ENCODE measurements at regions not wholly inside any gene's neighbourhood (a gene's known extent, or its start where the extent isn't known, plus 50 kb on each side); places are given as distances from the start of the nearest gene placed in this dataset.
A peak's percentile ranks its signal among the peaks of the same experiment; 100 is the strongest.
"Not testable (repeated sequence)": the region's sequence is repeated elsewhere in the genome, so short reads cannot be mapped to it uniquely, and the experiment has no call there.

DNA sequence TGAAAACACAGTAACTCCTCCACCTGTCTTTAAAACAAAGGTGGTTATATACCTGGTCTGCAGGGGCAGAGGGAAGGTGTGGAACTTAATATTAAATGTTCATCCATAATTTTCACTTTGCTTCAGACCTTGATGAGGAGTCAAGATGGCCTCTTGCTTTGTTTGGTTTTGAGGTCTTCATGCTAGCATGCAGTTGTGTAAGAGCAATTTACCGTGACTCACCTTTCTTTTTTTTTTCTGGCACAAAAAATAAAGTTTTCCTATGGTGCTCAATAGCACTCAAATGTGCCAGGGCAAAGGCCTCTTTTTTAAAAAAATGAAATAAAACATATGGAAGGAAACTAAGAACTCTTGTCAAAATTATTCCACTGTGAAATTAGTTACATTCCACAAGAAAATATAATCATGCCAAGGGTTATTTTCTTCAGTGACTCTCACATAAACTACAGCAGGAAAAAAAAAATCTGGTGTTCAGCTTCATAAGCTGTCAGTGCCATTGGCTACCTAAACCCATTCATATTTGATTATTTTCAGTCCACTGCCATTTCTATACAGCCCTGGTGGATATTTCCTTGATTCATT is 128.2 kb downstream of the SLC7A11 start:
- no peak for DNase-seq (ENCODE audit: low spot score)

DNA sequence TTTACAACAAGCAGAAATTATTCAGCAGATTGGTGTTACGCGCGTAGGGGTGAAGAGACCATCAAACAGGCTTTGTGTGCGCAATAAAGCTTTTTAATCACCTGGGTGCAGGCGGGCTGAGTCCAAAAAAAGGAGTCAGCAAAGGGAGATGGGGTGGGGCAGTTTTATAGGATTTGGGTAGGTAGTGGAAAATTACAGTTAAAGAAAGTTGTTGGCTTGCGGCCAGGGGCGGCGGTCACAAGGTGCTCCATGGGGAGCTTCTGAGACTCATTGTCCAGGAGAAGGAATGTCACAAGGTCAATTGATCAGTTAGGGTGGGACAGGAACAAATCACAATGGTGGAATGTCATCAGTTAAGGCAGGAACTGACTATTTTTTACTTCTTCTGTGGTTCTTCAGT is 129.3 kb downstream of the SLC7A11 start:
- DNase-seq (ENCODE audit: low spot score): not testable (repeated sequence)

DNA sequence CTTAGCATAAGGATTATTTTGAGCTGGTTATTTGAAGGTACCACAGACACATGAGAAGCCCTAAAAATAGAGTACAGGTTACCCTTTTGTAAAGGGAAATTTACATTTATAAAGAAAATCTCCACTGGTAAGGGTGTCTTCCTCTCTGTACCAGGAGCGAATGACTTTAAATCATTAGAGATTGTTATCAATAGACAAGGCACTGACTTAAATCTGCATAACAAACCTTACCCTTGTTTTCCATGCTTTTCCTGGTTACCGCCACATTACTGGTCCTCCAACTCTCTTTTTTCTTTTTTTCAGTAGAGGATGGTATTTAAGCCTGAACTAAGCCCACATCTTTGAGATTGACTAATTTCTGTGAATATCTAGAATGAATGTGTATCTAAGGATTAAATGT is 129.8 kb downstream of the SLC7A11 start:
- DNase-seq (ENCODE audit: low spot score): no peak

DNA sequence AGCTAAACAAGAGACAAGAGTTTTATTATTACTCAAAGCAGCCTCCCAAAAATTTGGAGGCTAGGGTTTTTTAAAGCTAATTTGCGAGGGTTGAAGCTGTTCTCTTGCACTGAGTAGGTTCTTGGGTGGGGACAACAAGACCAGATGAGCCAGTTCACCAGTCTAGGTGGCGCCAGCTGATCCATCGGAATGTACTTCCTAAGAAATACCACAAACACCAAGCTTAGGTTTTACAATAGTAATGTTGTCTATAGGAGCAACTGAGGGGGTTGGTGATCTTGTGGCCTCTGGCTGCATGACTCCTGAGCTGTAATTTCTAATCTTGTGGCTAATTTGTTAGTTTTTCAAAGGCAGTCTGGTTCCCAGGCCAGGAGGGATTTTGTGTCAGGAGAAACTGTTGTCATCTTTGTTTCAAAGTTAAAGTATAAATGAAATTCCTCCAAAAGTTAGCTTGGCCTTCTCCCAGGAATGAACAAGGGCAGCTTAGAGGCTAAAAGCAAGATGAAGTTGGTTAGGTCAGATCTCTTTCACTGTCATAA is 130.6 kb downstream of the SLC7A11 start:
- no peak for DNase-seq (ENCODE audit: low spot score)

DNA sequence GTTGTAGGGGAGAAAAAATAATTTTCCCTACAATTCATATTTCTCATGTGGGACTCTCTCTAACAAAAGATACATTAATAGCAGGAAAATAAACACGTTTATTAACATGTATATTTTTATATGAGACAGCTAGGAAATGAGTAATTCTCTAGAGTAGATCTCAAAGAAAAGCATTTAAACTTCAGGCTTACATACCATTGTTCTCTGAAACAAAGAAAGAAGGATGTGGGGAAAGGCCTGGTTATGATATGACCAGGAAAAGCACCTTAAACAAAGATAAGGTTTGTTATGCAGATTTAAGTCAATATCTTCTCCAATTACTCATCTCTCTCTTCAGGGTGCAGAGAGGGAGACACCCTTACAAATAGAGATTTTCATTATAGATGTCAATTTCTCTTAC is 131.3 kb downstream of the SLC7A11 start:
- no peak for DNase-seq (ENCODE audit: low spot score)

DNA sequence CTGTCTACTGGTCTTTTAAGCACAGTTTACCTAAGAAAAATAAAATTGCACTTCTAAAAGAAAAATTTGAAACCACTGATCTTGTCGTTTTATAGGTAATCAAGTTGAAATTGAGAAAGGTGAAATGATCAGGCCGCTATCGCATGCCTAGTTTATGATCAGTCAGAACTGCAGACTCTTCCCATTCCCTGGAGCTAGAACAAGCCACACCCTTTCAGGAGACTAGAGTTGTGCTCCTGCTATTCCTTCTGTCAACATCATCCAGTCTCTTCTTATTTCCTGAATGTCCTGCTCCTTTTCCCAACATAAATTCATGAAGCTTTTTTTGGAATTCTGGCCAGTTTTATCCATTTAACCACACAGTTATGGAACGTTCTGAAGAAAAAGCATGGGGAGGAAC is 135.1 kb downstream of the SLC7A11 start:
- DNase-seq (ENCODE audit: low spot score): no peak

DNA sequence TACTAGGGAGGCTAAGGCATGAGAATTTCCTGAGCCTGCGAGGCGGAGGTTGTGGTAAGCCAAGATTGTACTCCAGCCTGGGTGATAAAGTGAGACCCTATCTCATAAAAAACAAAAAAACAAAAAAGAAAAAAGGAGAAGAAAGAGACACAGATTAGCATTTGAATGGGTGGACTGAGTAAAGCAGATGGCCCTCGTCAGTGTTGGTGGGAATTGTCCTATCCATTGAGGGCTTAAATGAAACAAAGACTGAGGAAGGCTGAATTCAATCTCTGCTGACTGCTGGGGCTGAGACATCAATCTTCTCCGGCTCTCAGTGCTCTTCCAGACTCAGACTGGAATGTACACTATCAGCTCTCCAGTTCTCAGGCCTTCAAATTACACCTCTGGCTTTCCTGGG is 136.8 kb downstream of the SLC7A11 start:
- no peak for DNase-seq (ENCODE audit: low spot score)

DNA sequence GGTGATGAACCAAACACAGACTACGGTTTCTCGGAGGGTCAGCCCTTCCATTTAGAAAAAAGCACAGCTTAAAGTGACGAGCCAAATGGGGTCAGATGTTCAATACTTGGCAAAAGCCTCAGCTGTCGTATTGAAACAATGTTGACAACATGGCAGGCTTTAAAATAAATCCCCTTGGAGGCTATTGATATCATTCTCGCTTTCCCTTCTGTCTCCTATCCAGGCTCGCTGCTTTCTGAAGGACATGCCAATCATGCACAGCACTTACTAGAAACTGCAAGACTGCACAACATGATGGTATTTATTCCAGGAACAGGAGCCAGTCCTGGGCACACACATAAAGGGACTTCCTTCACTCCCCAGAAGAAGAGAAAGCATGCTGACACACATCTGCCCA is 137.9 kb downstream of the SLC7A11 start:
- DNase-seq (ENCODE audit: low spot score): no peak

DNA sequence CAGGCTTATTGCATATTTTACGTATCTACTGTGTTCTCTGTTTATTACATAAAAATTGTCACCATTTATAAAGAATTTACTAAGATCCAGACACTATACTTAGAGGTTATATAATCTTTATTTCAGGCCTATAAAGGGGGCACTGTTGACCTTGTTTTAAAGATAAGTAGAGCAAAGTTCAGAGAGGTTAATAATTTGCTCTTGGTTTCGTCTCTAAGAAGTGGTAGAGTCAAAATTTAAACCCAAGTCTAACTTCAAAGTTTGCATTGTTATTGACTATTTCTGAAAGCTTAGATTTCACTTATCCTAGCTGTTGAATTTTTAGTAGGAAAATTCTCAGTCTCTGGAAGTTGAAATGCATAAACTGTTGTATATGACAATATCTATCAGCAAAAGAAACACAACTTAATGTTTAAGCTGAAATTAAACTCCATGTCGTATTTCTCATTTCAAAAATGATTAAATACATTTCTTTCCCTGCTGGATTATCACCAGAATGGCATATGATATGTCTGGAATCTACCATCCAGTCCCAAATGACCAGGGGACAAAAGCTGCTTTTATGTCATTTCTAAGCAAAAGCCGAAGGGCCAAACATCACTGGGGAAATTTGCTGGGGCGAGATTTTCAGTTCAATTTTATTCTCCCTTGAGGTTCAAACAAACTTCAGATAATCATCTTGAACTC is 138.4 kb downstream of the SLC7A11 start:
- no peak for DNase-seq (ENCODE audit: low spot score)

DNA sequence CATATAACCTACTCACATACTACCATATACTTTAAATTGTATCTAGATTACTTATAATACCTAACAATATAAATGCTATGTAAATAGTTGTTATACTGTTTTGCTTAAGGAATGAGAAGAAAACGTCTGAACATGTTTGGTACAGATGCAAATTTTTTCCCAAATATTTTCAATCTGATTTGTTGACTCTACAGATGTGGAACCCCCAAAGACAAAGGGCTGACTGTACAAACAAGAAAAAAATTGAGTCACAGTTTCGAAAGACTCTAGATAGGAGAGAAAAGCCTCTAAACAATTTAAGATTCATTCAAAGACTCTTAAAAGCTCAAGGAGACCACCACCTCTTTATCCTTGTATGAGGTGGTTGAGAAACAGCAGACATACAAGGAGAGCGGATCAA is 142.8 kb downstream of the SLC7A11 start:
- no peak for DNase-seq (ENCODE audit: low spot score)

DNA sequence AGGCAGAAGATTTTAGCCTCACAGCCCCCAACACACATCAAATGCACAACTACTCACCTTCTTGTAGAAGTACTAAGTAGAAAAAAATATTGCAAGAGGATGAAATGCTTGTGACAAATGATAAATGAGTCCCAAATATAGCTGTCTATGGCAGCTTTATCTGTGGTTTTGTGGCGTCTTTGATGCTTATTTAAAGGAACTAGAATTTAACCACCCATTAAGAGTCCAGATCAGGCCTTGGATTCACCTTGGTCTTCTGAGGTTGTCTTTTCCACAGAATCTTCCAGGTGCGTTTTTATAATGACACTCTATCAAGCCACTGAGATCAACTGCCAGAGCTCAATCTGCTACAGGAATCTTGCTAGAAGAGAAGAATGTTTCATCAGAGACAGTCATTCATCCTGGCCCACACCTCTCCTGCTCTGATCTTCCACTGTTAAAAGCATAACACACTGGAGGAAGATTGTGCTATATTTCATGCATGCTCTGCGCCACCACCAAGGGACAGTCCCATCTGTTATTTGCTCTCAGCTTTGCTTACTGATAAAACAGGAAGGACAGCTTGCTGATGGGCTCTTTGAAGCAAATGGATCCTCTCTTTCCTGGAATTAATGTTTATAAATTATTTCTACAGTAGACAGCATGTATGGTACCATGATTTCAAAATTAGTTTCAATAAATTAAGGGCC is 144.1 kb downstream of the SLC7A11 start:
- no peak for DNase-seq (ENCODE audit: low spot score)

DNA sequence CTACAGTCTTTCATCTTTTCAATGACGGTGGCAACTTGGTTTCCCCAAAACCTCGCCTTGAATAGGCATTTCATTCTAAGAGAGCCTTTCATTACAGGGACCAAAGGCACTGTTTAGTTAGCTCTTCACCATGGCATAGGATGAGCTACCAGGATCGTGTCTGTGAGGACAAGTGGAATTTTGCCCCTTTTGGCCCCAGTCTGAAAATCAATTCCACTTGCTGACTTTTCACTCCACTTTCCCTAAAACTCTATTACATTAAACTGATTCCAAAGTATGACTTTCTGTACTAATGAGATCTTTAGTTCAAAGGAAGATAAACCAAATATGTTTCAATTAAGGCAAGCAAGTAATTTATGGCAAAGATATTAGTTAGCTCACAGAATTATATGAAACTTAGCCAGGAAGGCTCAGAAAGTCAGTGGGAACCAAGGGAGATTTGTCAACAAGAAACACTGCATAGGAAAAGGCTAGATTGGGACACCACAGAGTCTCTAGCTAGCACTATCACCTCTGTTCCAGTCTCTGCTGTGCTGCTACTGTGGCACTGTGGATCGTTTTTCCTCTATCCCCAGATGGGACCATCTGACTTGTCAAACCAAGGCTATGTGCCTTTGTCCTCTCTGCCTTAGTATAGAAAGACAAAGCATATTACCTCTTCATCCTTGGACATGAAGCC is 145.6 kb downstream of the SLC7A11 start:
- DNase-seq (ENCODE audit: low spot score): no peak

DNA sequence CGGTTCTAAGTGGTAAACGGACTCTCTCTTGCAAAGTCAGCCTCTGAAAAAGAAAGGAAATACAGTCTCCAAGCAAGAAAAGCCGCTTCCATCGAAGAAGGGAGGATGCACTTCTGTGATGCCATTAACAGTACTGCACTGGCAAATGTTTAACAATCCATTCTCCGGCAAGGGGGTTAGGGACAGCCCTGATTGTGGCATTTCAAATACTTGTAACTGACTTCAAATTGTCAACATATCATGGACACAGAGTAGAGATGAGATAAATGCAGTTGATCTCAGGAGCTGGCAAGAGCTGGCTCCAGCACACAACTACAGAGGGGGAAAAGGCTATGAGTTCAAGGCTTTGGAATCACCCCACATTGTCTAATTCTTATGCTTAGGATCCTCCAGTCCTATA is 146.8 kb downstream of the SLC7A11 start:
- no peak for DNase-seq (ENCODE audit: low spot score)

DNA sequence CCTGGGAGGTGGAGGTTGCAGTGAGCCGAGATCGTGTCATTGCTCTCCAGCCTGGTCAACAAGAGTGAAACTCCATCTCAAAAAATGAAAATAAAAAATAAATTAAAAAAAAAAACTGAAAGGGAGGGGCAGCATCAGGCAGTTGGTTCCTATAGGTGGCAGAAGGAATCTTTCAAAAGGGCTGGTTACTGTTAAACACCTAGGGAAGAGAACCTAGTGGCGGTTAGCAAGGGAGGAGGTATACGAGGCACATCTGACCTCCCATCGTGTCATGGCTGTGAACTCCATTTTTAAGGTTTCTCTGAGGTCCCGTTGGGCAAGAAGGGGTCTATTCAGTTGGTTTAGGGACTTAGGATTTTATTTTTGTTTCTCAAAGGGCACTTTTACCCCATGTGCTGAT is 150.1 kb downstream of the SLC7A11 start:
- no peak for DNase-seq (ENCODE audit: low spot score)

DNA sequence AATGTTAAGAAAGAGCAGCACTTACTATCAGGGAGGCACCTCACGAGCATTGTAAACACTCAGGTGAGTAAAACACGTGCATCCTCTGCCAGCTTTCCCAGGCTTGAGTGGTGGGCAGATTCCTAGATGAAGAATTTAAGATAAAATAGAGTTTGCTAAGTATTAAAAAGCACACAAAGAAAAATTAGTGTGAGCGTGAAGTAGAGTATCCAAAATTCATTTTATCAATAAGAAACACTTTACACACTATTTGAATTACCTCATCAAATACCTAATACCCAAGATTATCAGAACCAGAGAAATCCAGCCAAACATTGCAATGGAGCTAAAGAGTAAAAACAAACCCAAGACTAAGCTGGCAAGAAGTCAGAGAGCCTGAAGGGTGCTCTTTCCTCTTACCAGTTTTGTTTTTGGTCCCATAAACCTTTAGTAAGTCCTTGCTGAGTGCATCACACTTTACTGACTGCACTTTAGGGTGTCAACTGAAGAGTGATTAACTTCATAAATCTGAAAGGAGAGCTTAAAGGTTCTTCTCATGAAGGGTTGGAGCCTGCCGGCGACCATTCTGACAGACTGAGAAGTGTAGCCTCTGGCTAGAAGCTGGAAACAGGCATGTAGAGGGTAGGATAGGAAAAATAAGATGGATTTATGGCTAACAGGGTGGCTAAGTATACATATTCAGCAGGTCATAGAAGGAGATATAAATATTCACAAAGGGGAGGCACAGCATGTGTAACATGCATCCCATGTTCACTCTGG is 151.1 kb downstream of the SLC7A11 start:
- no peak for DNase-seq (ENCODE audit: low spot score)

DNA sequence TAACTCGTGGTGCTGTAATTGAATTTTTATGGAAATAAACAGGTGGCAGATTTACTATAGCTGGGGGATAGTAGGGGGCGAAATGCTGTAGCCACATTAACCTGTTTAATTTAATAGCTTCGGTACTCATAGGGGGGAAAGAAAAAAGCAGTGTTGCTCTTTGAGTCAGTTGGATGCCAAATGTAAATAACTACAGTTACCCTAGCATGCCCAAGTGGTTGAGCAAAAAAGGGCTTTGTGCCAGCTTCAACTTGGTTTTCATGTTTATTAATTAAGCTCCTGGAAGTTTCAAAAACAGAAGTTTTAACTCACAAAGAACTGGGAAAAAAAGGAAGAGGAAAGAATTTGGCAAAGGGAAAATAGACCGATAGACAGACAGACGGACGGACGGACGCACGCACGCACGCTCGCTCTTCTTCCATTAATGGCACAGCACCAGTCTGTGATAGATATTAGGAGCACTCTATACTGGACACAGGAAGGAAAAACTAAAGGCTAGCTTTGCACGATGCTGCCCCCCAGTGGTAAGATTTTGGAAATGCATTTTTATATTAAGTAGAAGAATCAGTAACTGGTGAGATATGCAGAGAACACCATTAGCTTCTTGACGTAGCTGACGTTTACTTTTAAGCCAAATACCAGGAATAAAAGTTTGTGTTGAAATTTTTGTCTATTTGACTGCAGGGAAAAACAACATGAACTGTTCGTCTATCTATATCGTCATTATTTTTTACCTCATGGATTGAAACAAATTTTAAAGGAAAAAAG is 151.8 kb downstream of the SLC7A11 start:
- DNase-seq (ENCODE audit: low spot score): peak; percentile 66

DNA sequence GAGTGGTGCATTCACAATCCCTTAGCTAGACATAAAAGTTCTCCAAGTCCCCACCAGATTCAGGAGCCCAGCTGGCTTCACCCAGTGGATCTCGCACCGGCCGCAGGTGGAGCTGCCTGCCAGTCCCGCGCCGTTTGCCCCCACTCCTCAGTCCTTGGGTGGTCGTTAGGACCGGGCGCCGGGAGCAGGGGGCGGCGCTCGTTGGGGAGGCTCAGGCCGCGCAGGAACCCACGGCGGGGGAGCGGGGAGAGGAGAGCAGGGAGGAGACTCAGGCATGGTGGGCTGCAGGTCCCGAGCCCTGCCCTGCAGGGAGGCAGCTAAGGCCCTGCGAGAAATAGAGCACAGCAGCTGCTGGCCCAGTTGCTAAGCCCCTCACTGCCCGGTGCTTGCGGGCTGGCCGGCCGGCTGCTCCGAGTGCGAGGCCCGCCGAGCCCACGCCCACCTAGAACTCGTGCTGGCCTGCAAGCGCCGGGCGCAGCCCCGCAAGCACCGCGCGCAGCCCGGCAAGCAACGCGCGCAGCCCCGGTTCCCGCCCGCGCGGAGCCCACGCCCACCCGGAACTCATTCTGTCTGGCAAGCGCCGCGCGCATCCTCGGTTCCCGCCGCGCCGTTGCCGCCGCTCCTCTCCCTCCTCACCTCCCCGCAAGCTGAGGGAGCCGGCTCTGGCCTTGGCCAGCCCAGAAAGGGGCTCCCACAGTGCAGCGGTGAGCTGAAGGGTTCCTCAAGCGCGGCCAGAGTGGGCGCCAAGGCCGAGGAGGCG is 153.5 kb downstream of the SLC7A11 start:
- no peak for DNase-seq (ENCODE audit: low spot score)

DNA sequence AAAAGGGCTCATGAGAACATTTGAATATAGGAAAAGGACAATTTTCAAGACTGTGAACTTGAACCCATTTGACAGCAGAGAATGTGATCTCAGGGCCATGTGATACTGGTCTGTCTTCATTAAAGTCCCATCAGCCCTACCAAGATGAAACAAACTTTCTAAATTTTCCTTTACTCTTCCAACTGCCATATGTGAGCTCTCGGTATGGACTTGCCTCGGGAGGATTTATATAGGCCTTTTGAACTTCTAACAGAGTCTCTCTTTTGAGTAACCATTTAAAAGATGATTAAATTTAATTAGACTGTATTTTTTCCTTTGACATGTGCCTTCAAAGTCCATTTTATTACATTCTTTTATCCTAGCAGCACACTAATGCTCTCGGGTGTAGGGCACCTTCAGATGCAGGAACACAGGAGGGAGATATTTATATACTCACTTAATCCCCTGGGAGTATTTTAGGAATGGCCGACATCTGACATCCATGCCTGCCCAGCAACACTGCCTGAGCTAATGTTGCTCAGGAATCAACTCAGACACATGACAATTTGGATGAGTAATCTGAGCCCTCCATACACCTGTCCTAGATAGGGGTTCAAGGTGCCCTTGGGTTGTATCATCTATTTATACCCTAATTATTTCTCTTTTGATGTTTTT is 155.0 kb downstream of the SLC7A11 start:
- DNase-seq (ENCODE audit: low spot score): no peak

DNA sequence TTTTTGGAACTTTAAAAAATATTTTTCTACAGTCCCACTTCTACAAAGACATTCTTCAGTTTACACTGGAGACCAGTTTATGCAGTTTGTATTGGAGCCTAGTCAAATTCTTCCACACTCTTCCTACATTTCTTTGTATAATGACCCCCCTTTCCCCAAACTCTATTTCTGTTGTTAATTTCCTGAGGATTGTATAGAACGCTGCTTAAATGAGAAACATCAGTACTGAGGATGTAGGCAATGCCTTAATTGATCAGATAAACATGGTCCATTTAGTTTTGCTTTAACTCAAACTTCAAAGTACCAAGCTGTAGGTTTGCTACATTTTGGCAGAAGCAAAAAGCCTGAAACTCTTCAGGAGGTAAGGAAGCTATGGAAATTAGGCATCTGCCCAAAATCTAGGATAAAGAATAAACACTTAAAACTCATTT is 155.5 kb downstream of the SLC7A11 start:
- no peak for DNase-seq (ENCODE audit: low spot score)

Measured in ureter (tissue), 1 donor.